ENCODE measurements at regions not wholly inside any gene's neighbourhood (a gene's known extent, or its start where the extent isn't known, plus 50 kb on each side); places are given as distances from the start of the nearest gene placed in this dataset.

DNA sequence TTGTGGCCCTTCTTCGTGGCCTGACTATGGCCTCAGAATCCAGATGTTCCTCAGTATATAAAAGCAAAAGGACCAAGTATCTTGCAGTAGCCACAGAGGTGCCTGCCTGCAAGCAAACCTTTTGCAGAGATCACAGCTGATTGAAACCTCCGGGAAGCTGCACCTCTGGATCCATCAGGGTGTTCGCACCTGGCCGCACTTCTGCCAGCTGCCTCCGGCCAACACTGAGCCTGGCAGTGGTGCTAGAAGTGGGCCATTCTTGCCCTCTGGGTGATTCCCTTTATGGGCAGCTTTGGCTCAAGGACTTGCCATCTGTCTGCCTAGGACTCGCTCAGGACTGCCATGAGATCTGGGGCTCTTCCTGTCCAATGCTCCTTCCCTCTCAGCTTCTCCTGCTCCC is 214.6 kb upstream of the ECI2 start:
- DNase-seq (ENCODE audit: low read depth), result no peak
- TF ChIP-seq CTCF (IDR thresholded peaks at IDR 0.05; ENCODE audit: insufficient read depth, low read depth, low read length), result no peak
- no peak overlapping the region for H3K4me3 ChIP-seq (ENCODE audit: low read depth, low read length)

- TF ChIP-seq CTCF (IDR thresholded peaks at IDR 0.05; ENCODE audit: insufficient read depth, low read depth, low read length), result no peak
- DNase-seq (ENCODE audit: low read depth), result no peak
- no peak overlapping the region for H3K4me3 ChIP-seq (ENCODE audit: low read depth, low read length)
Observed at GRCh38 chr6:4349323-4349722, 213.9 kb upstream of the ECI2 start.

GRCh38 chr6:4348462-4349112 is 213.2 kb upstream of the ECI2 start:
- no peak for TF ChIP-seq CTCF (IDR thresholded peaks at IDR 0.05; ENCODE audit: insufficient read depth, low read depth, low read length)
- DNase-seq (ENCODE audit: low read depth), result no peak
- no peak overlapping the region for H3K4me3 ChIP-seq (ENCODE audit: low read depth, low read length)

DNA sequence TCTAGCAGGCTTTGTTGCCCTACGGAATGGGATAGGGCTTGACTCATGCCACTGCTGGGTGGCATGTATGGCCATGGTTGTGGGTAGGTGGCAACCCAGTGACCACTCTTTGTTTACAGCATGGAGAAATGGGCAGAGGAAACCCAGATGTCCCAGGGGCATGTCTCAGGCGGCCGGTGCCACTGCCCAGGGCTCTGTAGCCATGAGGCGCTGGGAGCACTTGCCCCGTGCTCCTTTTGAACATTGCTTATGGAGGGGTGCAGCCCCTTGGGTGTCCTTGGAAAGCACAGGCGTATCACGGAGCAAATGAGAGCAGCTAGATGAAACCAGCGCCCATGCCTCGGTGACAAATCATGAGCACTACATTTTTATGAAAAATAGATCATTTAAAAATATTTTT is 212.5 kb upstream of the ECI2 start:
- DNase-seq (ENCODE audit: low read depth), result no peak
- H3K4me3 ChIP-seq (ENCODE audit: low read depth, low read length), result no peak overlapping the region
- no peak for TF ChIP-seq CTCF (IDR thresholded peaks at IDR 0.05; ENCODE audit: insufficient read depth, low read depth, low read length)

- no peak for DNase-seq (ENCODE audit: low read depth)
- TF ChIP-seq CTCF (IDR thresholded peaks at IDR 0.05; ENCODE audit: insufficient read depth, low read depth, low read length), result no peak
Observed at GRCh38 chr6:4346659-4347333, 211.4 kb upstream of the ECI2 start.

GRCh38 chr6:4345543-4345942 is 210.2 kb upstream of the ECI2 start:
- no peak for TF ChIP-seq CTCF (IDR thresholded peaks at IDR 0.05; ENCODE audit: insufficient read depth, low read depth, low read length)
- H3K4me3 ChIP-seq (ENCODE audit: low read depth, low read length), result no peak overlapping the region
- no peak for DNase-seq (ENCODE audit: low read depth)

More at GRCh38 chr6:4346659-4347333, 211.4 kb upstream of the ECI2 start:
- H3K4me3 ChIP-seq (ENCODE audit: low read depth, low read length), result no peak overlapping the region

Measured in fibroblast of villous mesenchyme (primary cell).